Adrenal gland (tissue), 5 donors: ENCODE measurements at regions not wholly inside any gene's neighbourhood (a gene's known extent, or its start where the extent isn't known, plus 50 kb on each side); places are given as distances from the start of the nearest gene placed in this dataset.

ENCODE experiments used
- POLR2A ChIP-seq, 2 donors: fragments of 450-650 bp; IDR thresholded peaks; one replicate each; pipeline ENCODE4 v1.6.1; 2017; ENCODE audit warnings: antibody characterized with exemption in 2 of 2, mild to moderate bottlenecking in 2 of 2, moderate library complexity in 1 of 2
- TF ChIP-seq, protein P1 (sequence below), 6 experiments: fragments of 450-650 bp in 4 of 6; fragments of 200-600 bp in 2 of 6; sonication (generic) in 1 of 6; IDR thresholded peaks; 1 replicate in 5 of 6; 2 replicates in 1 of 6; pipeline versions ENCODE4 v1.5.1 to v1.8.0; 2016 to 2021; ENCODE audit warnings: antibody characterized with exemption in 6 of 6, mild to moderate bottlenecking in 2 of 6, moderate library complexity in 1 of 6
- donor health status: DM: no; HTN: no; CAD: no.

DNA sequence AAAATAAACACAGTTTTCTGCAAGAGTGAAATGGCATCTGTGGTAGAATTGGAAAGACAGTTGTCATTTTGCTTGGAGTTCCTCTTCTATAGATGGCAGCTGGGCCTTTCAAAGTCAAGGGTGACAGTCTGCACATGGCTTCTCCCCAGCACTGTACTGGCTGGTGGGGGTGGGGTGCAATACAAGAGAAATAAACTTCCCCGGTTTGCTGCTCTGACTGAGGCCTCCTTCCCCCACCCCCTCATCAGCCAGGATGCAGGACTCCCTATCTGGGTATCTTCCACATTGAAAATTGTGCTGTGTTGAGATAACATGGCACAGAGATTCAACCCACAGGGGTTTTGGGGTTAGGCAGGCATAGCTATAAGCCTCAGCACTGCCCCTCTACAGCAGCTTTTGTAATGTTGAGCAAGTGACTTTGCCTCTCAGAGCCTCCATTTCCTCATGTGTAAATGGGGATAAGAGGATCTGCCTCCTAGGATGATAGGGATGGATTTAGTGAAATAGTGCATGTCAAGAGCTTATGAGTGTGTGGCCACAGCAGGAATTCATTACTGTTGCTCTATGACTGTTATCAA is 85.8 kb upstream of the WDR11 start:
- TF ChIP-seq, protein P1, sequence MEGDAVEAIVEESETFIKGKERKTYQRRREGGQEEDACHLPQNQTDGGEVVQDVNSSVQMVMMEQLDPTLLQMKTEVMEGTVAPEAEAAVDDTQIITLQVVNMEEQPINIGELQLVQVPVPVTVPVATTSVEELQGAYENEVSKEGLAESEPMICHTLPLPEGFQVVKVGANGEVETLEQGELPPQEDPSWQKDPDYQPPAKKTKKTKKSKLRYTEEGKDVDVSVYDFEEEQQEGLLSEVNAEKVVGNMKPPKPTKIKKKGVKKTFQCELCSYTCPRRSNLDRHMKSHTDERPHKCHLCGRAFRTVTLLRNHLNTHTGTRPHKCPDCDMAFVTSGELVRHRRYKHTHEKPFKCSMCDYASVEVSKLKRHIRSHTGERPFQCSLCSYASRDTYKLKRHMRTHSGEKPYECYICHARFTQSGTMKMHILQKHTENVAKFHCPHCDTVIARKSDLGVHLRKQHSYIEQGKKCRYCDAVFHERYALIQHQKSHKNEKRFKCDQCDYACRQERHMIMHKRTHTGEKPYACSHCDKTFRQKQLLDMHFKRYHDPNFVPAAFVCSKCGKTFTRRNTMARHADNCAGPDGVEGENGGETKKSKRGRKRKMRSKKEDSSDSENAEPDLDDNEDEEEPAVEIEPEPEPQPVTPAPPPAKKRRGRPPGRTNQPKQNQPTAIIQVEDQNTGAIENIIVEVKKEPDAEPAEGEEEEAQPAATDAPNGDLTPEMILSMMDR (IDR thresholded peaks at IDR 0.05) = no peak
- no peak for TF ChIP-seq POLR2A (IDR thresholded peaks at IDR 0.05)
